GM10266 (cell line): ENCODE measurements at regions not wholly inside any gene's neighbourhood (a gene's known extent, or its start where the extent isn't known, plus 50 kb on each side); places are given as distances from the start of the nearest gene placed in this dataset.

Source experiments
- DNase-seq: peaks from one replicate; pipeline ENCODE4 v3.0.0; 2012; ENCODE audit errors: extremely low spot score
- TF ChIP-seq, protein P1 (sequence below): IDR thresholded peaks from 2 replicates; pipeline ENCODE4 v1.5.1; 2012; ENCODE audit warnings: mild to moderate bottlenecking, low read depth; ENCODE audit not compliant: control insufficient read depth, insufficient read depth; ENCODE audit errors: missing control alignments

DNA sequence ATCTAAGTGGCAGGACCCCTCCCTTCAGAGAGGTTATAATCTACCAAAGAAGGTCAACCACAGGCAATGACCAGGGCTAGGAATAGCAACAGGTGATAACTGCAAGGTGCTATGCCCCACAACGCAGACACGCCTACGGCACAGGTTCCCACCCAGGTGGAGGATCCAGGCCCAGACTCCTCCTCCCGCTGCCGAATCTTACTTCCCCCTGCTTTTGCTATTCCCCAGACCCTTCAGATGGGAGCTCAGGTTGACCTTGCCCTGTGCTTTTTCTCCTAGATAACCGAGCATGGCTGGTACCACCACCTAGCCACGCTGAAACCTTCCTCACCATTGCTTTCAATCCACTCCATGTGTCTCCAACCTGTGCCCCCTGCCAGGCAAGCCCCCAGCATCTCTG lies 142.2 kb upstream of the IGF1R start:
- TF ChIP-seq, protein P1, sequence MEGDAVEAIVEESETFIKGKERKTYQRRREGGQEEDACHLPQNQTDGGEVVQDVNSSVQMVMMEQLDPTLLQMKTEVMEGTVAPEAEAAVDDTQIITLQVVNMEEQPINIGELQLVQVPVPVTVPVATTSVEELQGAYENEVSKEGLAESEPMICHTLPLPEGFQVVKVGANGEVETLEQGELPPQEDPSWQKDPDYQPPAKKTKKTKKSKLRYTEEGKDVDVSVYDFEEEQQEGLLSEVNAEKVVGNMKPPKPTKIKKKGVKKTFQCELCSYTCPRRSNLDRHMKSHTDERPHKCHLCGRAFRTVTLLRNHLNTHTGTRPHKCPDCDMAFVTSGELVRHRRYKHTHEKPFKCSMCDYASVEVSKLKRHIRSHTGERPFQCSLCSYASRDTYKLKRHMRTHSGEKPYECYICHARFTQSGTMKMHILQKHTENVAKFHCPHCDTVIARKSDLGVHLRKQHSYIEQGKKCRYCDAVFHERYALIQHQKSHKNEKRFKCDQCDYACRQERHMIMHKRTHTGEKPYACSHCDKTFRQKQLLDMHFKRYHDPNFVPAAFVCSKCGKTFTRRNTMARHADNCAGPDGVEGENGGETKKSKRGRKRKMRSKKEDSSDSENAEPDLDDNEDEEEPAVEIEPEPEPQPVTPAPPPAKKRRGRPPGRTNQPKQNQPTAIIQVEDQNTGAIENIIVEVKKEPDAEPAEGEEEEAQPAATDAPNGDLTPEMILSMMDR = no peak
- DNase-seq = no peak

DNA sequence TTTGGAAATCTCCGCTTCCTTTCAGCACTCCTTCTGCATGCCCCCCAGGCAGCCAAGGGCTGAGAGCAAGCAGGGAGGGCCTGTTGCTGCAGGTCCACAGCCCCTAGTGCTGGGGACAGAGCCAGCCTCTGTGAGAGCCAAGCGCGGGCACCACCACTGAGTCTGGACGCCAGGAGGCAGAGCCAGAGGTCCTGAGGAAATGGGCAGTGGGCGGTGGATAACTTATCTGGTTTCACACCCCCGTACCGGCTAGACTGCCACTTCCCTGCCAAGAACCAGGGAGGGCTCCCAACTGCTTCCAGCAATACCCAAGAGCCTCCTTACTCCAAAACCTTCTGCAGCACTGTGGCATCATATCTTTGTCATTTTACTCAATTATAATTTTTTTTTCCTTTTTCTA lies 141.6 kb upstream of the IGF1R start:
- no peak for DNase-seq
- TF ChIP-seq, protein P1 = no peak

GRCh38 chr15:98513428-98513986 lies 134.8 kb upstream of the IGF1R start:
- TF ChIP-seq, protein P1 = no peak
- DNase-seq = no peak

DNA sequence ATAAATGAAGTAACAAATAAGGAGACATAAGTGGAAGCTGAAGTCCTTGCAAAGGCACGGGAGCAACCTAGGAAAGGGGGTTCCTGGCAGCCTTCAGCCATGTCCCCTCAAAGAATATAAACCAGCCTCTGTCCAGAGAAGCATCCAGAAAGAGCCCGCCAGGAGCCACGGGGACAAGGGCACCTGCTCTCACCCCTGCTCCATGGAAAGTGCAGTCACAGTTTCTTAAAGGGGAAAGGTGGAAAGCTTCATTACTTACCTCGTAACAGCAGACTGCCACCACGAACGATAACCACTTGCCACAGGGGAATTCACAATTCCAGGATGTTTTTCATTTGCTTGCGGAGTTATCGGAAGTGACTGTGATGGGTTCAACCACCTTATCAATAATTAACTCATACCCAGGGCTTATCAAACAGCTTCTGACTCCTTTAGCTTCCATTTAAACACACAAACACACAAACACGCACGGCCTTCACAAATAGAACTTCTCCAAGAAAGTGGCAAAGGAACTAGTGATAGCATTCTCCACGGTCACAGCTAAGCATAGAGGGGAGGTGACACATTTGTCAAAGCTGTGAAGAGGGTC lies 134.2 kb upstream of the IGF1R start:
- DNase-seq = no peak
- TF ChIP-seq, protein P1 = no peak

GRCh38 chr15:98518823-98519561 lies 129.3 kb upstream of the IGF1R start:
- DNase-seq = peak; percentile 67
- TF ChIP-seq, protein P1 = peak; percentile 50

- TF ChIP-seq, protein P1 = no peak
- DNase-seq = no peak
Observed at GRCh38 chr15:98519767-98520550, 128.4 kb upstream of the IGF1R start.
